PC-3 (cell line): ENCODE measurements at regions not wholly inside any gene's neighbourhood (a gene's known extent, or its start where the extent isn't known, plus 50 kb on each side); places are given as distances from the start of the nearest gene placed in this dataset.

Source experiments
- ATAC-seq: fragments of 200-7000 bp; cut with Tn5 transposase; 2 replicates; pipeline ENCODE4 v1.9.1; 2020; ENCODE audit warnings: mild to moderate bottlenecking, moderate library complexity
- BruUV-seq: library from RNA; stranded (reverse); fragments of 400-500 nt; replicated peaks from 2 replicates; lab custom pipeline; 2021; lab: Mats Ljungman, UMichigan
- CTCF ChIA-PET: fragments of 300-600 bp; sonication (Branson Sonifier 250); formaldehyde crosslinking; loops from one replicate; lab custom pipeline; 2022; ENCODE audit warnings: antibody characterized with exemption; lab: Charles Lee
- POLR2A ChIA-PET: fragments of 300-600 bp; sonication (Branson Sonifier 250); formaldehyde crosslinking; loops from one replicate; lab custom pipeline; 2022; ENCODE audit warnings: antibody characterized with exemption; ENCODE audit not compliant: unreplicated experiment; lab: Charles Lee
- DNase-seq: peaks from one replicate; pipeline ENCODE4 v3.0.0-alpha.2; 2015
- H2AFZ ChIP-seq: fragments of 300-600 bp; sonication (generic); 2 replicates; pipeline ENCODE4 v1.6.0; 2016; ENCODE audit warnings: antibody characterized with exemption, low read length
- H3F3A ChIP-seq: fragments of 300-600 bp; sonication (generic); one replicate; pipeline ENCODE4 v1.6.0; 2017; ENCODE audit warnings: antibody characterized with exemption, low read length, control low read depth, mild to moderate bottlenecking; ENCODE audit not compliant: unreplicated experiment
- H3K27ac ChIP-seq: fragments of 300-600 bp; sonication (generic); 2 replicates; pipeline ENCODE4 v1.5.1; 2016; ENCODE audit warnings: mild to moderate bottlenecking, low read length
- H3K27me3 ChIP-seq: fragments of 300-600 bp; sonication (generic); 2 replicates; pipeline ENCODE4 v1.6.1; 2016; ENCODE audit warnings: low read length, mixed read lengths
- H3K36me3 ChIP-seq: fragments of 300-600 bp; sonication (generic); 2 replicates; pipeline ENCODE4 v1.6.1; 2016; ENCODE audit warnings: low read depth, mixed run types, low read length, mixed read lengths
- H3K4me1 ChIP-seq: fragments of 300-600 bp; sonication (generic); 2 replicates; pipeline ENCODE4 v1.5.1; 2016; ENCODE audit warnings: low read length; ENCODE audit not compliant: insufficient read depth
- H3K4me2 ChIP-seq: fragments of 300-600 bp; sonication (generic); 2 replicates; pipeline ENCODE4 v1.6.0; 2016; ENCODE audit warnings: low read length
- H3K4me3 ChIP-seq: fragments of 300-600 bp; sonication (generic); 2 replicates; pipeline ENCODE4 v1.5.1; 2016; ENCODE audit warnings: mild to moderate bottlenecking, low read length, mixed read lengths
- H3K79me2 ChIP-seq: fragments of 300-600 bp; sonication (generic); 2 replicates; pipeline ENCODE4 v1.6.1; 2017; ENCODE audit warnings: low read length, mixed read lengths
- H3K9ac ChIP-seq: fragments of 300-600 bp; sonication (generic); 2 replicates; pipeline ENCODE4 v1.6.0; 2016; ENCODE audit warnings: mild to moderate bottlenecking, low read length
- H3K9me2 ChIP-seq: fragments of 300-600 bp; sonication (generic); replicated peaks from 2 replicates; pipeline ENCODE4 v1.6.1; 2016; ENCODE audit warnings: mixed run types, low read length, mixed read lengths
- H3K9me3 ChIP-seq: fragments of 300-600 bp; sonication (generic); 2 replicates; pipeline ENCODE4 v1.6.1; 2016; ENCODE audit warnings: low read length, mixed read lengths
- H4K20me1 ChIP-seq: fragments of 300-600 bp; sonication (generic); 2 replicates; pipeline ENCODE4 v1.6.1; 2016; ENCODE audit warnings: low read length, mixed read lengths
- EZH2 ChIP-seq: fragments of 300-600 bp; sonication (generic); IDR thresholded peaks from one replicate; pipeline ENCODE4 v1.6.1; 2017; ENCODE audit warnings: antibody characterized with exemption, mild to moderate bottlenecking, low read length; ENCODE audit not compliant: unreplicated experiment
- EZH2phosphoT487 ChIP-seq: fragments of 300-600 bp; sonication (generic); IDR thresholded peaks from 2 replicates; pipeline ENCODE4 v1.6.1; 2018; ENCODE audit warnings: mild to moderate bottlenecking, antibody characterized with exemption, low read length, borderline replicate concordance
- intact Hi-C: fragments of 100-400 bp; cut with micrococcal nuclease; formaldehyde crosslinking; loops from 2 replicates; pipeline ENCODE4 v1.9.0; 2023
- TF ChIP-seq, protein P1 (sequence below): fragments of 300-600 bp; sonication (generic); conservative IDR thresholded peaks from 2 replicates; pipeline ENCODE4 v1.5.1; 2017; ENCODE audit warnings: antibody characterized with exemption, low read depth, mild to moderate bottlenecking, low read length

- TF ChIP-seq, protein P1, sequence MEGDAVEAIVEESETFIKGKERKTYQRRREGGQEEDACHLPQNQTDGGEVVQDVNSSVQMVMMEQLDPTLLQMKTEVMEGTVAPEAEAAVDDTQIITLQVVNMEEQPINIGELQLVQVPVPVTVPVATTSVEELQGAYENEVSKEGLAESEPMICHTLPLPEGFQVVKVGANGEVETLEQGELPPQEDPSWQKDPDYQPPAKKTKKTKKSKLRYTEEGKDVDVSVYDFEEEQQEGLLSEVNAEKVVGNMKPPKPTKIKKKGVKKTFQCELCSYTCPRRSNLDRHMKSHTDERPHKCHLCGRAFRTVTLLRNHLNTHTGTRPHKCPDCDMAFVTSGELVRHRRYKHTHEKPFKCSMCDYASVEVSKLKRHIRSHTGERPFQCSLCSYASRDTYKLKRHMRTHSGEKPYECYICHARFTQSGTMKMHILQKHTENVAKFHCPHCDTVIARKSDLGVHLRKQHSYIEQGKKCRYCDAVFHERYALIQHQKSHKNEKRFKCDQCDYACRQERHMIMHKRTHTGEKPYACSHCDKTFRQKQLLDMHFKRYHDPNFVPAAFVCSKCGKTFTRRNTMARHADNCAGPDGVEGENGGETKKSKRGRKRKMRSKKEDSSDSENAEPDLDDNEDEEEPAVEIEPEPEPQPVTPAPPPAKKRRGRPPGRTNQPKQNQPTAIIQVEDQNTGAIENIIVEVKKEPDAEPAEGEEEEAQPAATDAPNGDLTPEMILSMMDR: no peak
- TF ChIP-seq EZH2phosphoT487: no peak
- TF ChIP-seq EZH2: no peak
- no peak overlapping the region for H3K4me2 ChIP-seq
- H3K9ac ChIP-seq: no peak overlapping the region
- no peak overlapping the region for H3K4me3 ChIP-seq
- POLR2A ChIA-PET: no interaction called here
- no peaks in the 10 kb centered on the region for H3K9me3 ChIP-seq
- no peaks in the 10 kb centered on the region for H3K79me2 ChIP-seq
- no peak overlapping the region for H3K27ac ChIP-seq
- H4K20me1 ChIP-seq: no peaks in the 10 kb centered on the region
- intact Hi-C loops: no loop called here
- H3K9me2 ChIP-seq: no peaks in the 10 kb centered on the region
- no peaks in the 10 kb centered on the region for H3F3A ChIP-seq
- no TSS peak for BruUV-seq
- no peaks in the 10 kb centered on the region for H3K36me3 ChIP-seq
- DNase-seq (no peak), ATAC-seq (no peak)
- CTCF ChIA-PET: no interaction called here
- no peak overlapping the region for H2AFZ ChIP-seq
- H3K27me3 ChIP-seq: no peaks in the 10 kb centered on the region
- H3K4me1 ChIP-seq: no peaks in the 10 kb centered on the region
These were observed 568.6 kb downstream of the ETNK1 start for GRCh38 chr12:23193552-23193951.

DNA sequence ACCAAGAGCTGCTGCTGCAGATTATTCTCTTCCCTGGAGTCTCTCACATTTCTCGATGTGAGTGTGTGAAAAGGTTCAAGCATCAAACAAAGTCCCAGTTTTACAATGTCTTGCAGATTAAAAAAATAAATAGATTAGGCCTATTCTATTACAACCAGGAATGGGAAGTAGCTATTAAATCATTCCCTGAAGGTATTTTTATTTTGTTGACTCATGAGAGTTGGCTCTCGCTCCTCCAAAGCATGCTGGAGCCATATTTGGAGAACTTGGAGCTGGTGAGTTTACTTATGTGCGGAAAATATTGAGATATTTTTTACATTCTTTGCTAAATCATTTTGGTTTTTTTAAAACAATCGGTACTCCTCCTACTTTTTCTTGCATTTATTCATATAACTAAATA, 572.3 kb downstream of the ETNK1 start:
- ATAC-seq: no peak
- intact Hi-C loops: no loop called here
- Histone ChIP-seq H3K4me3 (no peak overlapping the region), H3K79me2 (no peaks in the 10 kb centered on the region), H3K36me3 (no peaks in the 10 kb centered on the region), H3F3A (no peaks in the 10 kb centered on the region), H3K9ac (no peak overlapping the region), H3K4me2 (no peak overlapping the region), H3K27ac (no peak overlapping the region), H3K4me1 (no peaks in the 10 kb centered on the region), H2AFZ (no peak overlapping the region), H4K20me1 (no peaks in the 10 kb centered on the region), H3K27me3 (no peaks in the 10 kb centered on the region), H3K9me3 (no peaks in the 10 kb centered on the region), H3K9me2 (no peaks in the 10 kb centered on the region)
- TF ChIP-seq EZH2 (no peak), EZH2phosphoT487 (no peak)
- TF ChIP-seq, protein P1: no peak
- no TSS peak for BruUV-seq
- no peak for DNase-seq
- ChIA-PET CTCF (no interaction called here), POLR2A (no interaction called here)

DNA sequence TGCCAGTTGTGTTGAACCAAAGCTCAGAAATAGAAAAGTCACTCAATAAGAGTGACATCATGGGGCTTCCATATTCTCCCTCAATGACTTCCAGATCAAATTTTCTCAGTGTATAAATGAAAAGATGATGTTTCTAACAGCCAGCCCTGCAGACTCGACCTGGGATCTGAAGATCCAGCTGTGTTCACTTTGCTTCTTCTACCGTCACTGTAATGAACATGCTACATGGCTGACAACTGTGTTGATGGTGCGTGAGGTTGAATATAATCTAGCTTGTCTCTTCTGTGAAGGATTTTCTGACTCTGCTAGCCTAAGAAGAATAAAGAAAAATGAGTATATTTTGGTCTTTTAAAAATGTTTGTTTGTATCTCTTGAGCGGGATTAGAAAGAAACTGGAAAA, 577.8 kb downstream of the ETNK1 start:
- Histone ChIP-seq H3K79me2 (no peaks in the 10 kb centered on the region), H3K36me3 (no peaks in the 10 kb centered on the region), H3F3A (no peaks in the 10 kb centered on the region), H3K27me3 (no peaks in the 10 kb centered on the region), H3K4me2 (no peak overlapping the region), H3K4me3 (no peak overlapping the region), H4K20me1 (no peaks in the 10 kb centered on the region), H2AFZ (no peak overlapping the region), H3K9me2 (no peaks in the 10 kb centered on the region), H3K9ac (no peak overlapping the region), H3K9me3 (no peaks in the 10 kb centered on the region), H3K4me1 (no peaks in the 10 kb centered on the region), H3K27ac (no peak overlapping the region)
- POLR2A ChIA-PET: no interaction called here
- CTCF ChIA-PET: no interaction called here
- DNase-seq (no peak), ATAC-seq (no peak)
- BruUV-seq: no TSS peak
- no peak for TF ChIP-seq EZH2
- TF ChIP-seq, protein P1: no peak
- no peak for TF ChIP-seq EZH2phosphoT487
- intact Hi-C loops: no loop called here
